Fibroblast of lung (primary cell): ENCODE measurements at regions not wholly inside any gene's neighbourhood (a gene's known extent, or its start where the extent isn't known, plus 50 kb on each side); places are given as distances from the start of the nearest gene placed in this dataset.

Source experiments
- DNase-seq, 2 donors: peaks; one replicate each; pipeline versions ENCODE4 v3.0.0 to v3.0.0-alpha.2; 2010; ENCODE audit warnings: low read depth in 2 of 2
- H2AFZ ChIP-seq: 2 replicates; pipeline ENCODE4 v1.5.1; 2012; ENCODE audit warnings: low read length, control low read depth, inconsistent platforms
- H3K27ac ChIP-seq: 2 replicates; pipeline ENCODE4 v1.5.1; 2011; ENCODE audit warnings: low read length, control low read depth; ENCODE audit not compliant: insufficient read depth
- H3K27me3 ChIP-seq: 2 replicates; pipeline ENCODE4 v1.5.1; 2011; ENCODE audit warnings: mild to moderate bottlenecking, low read length; ENCODE audit not compliant: control insufficient read depth, insufficient read depth
- H3K36me3 ChIP-seq: 2 replicates; pipeline ENCODE4 v1.5.1; 2011; ENCODE audit warnings: low read length; ENCODE audit not compliant: control insufficient read depth, insufficient read depth
- H3K4me1 ChIP-seq: 2 replicates; pipeline ENCODE4 v1.5.1; 2011; ENCODE audit warnings: low read length; ENCODE audit not compliant: control insufficient read depth, insufficient read depth; ENCODE audit errors: extremely low read depth
- H3K4me2 ChIP-seq: 2 replicates; pipeline ENCODE4 v1.5.1; 2011; ENCODE audit warnings: low read length, control low read depth; ENCODE audit not compliant: insufficient read depth; ENCODE audit errors: extremely low read depth
- H3K4me3 ChIP-seq, 4 experiments: fragments of 200-600 bp in 1 of 4; sonication (generic) in 1 of 4; replicated peaks in 1 of 4; 2 replicates each; pipeline ENCODE4 v1.5.1; 2011 to 2016; ENCODE audit warnings: low read length in 4 of 4, low read depth in 3 of 4, mild to moderate bottlenecking in 3 of 4, control low read depth in 2 of 4, inconsistent platforms in 1 of 4, mixed read lengths in 1 of 4; ENCODE audit not compliant: insufficient read depth in 1 of 4; ENCODE audit errors: control extremely low read depth in 1 of 4
- H3K79me2 ChIP-seq: 2 replicates; pipeline ENCODE4 v1.5.1; 2012; ENCODE audit warnings: mild to moderate bottlenecking, low read length, inconsistent platforms; ENCODE audit not compliant: control insufficient read depth, insufficient read depth
- H3K9ac ChIP-seq: 2 replicates; pipeline ENCODE4 v1.5.1; 2011; ENCODE audit warnings: mild to moderate bottlenecking, low read length, control low read depth; ENCODE audit not compliant: insufficient read depth
- H3K9me3 ChIP-seq: 2 replicates; pipeline ENCODE4 v1.5.1; 2012; ENCODE audit warnings: low read depth, low read length; ENCODE audit not compliant: control insufficient read depth, insufficient read depth
- H4K20me1 ChIP-seq: 2 replicates; pipeline ENCODE4 v1.5.1; 2011; ENCODE audit warnings: low read length; ENCODE audit not compliant: control insufficient read depth, insufficient read depth; ENCODE audit errors: extremely low read depth
- CTCF ChIP-seq, 2 donors: IDR thresholded peaks in 1 of 2; conservative IDR thresholded peaks in 1 of 2; 1 replicate in 1 of 2; 2 replicates in 1 of 2; pipeline ENCODE4 v1.5.1; 2011 to 2012; ENCODE audit warnings: low read length in 2 of 2, control low read depth in 1 of 2, inconsistent platforms in 1 of 2, low read depth in 1 of 2, mild to moderate bottlenecking in 1 of 2
- EZH2 ChIP-seq: IDR thresholded peaks from 2 replicates; pipeline ENCODE4 v1.5.1; 2012; ENCODE audit warnings: low read length, control low read depth, mild to moderate bottlenecking; ENCODE audit errors: missing control alignments

DNA sequence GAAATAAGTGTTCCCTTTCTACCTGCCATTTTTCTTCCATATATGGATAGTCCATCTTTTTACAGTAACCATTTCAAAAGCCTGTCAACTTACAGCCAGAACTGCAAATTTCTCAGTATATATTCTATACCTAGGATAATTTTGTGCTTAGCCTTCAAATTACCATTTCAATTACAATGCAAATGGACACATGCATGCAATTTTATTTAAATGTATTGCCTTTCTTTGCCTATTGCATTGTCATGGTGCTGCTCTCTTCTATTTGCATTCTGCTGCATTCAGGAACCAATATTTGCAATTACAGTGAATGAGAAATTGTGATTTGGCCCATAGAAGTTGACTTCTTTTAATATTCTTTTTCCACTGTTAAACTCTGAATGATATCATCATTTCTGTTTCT, 1753.4 kb upstream of the TENM3 start:
- Histone ChIP-seq H3K79me2 (no peaks in the 10 kb centered on the region), H3K9me3 (no peaks in the 10 kb centered on the region), H3K36me3 (no peaks in the 10 kb centered on the region), H3K4me2 (no peak overlapping the region), H3K27ac (no peak overlapping the region), H4K20me1 (no peaks in the 10 kb centered on the region), H2AFZ (no peak overlapping the region), H3K9ac (no peak overlapping the region), H3K4me1 (no peaks in the 10 kb centered on the region), H3K4me3 (no peak overlapping the region), H3K27me3 (no peaks in the 10 kb centered on the region)
- no peak for DNase-seq
- no peak for TF ChIP-seq CTCF (conservative IDR thresholded peaks at IDR 0.05 in 1 of 2, IDR thresholded peaks at IDR 0.05 in 1 of 2; ENCODE audit: low read depth in 1 of 2, low read length in 2 of 2)
- no peak for TF ChIP-seq EZH2

GRCh38 chr4:180491210-180491609, 1752.0 kb upstream of the TENM3 start:
- no peak overlapping the region for H3K4me2 ChIP-seq
- TF ChIP-seq EZH2 (no peak), CTCF (conservative IDR thresholded peaks at IDR 0.05 in 1 of 2, IDR thresholded peaks at IDR 0.05 in 1 of 2; ENCODE audit: low read depth in 1 of 2, low read length in 2 of 2) (no peak)
- H2AFZ ChIP-seq, result no peak overlapping the region
- no peak overlapping the region for H3K4me3 ChIP-seq
- H3K27ac ChIP-seq, result no peak overlapping the region
- H3K9me3 ChIP-seq, result no peaks in the 10 kb centered on the region
- DNase-seq, result no peak
- H3K36me3 ChIP-seq, result no peaks in the 10 kb centered on the region
- H3K4me1 ChIP-seq, result no peaks in the 10 kb centered on the region
- H3K9ac ChIP-seq, result no peak overlapping the region
- no peaks in the 10 kb centered on the region for H3K79me2 ChIP-seq
- H4K20me1 ChIP-seq, result no peaks in the 10 kb centered on the region
- H3K27me3 ChIP-seq, result no peaks in the 10 kb centered on the region

DNA sequence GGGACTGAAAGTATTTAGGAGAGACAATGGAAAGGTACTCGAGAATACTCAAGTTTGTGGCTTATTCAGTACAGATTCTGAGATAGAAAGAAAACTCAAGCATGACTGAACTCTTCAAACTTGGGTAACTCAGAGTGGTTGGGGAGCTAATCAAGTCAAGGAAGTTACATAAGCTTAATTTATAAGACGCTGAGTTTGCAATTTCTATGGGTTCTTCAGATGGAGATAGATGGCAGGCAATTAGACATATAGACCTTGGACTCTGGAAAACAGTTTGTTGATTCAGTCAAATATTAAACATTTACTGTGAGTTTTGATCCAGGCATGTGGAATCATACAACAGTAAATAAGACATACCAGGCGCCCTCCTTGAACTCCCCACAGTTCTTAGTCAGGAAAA, 1749.9 kb upstream of the TENM3 start:
- Histone ChIP-seq H3K4me1 (no peaks in the 10 kb centered on the region), H3K9me3 (no peaks in the 10 kb centered on the region), H3K27me3 (no peaks in the 10 kb centered on the region), H4K20me1 (no peaks in the 10 kb centered on the region), H3K4me2 (no peak overlapping the region), H3K9ac (no peak overlapping the region), H3K27ac (no peak overlapping the region), H3K4me3 (no peak overlapping the region), H2AFZ (no peak overlapping the region), H3K79me2 (no peaks in the 10 kb centered on the region), H3K36me3 (no peaks in the 10 kb centered on the region)
- TF ChIP-seq EZH2 (no peak), CTCF (conservative IDR thresholded peaks at IDR 0.05 in 1 of 2, IDR thresholded peaks at IDR 0.05 in 1 of 2; ENCODE audit: low read depth in 1 of 2, low read length in 2 of 2) (no peak)
- no peak for DNase-seq
